ENCODE measurements at regions not wholly inside any gene's neighbourhood (a gene's known extent, or its start where the extent isn't known, plus 50 kb on each side); places are given as distances from the start of the nearest gene placed in this dataset.

DNA sequence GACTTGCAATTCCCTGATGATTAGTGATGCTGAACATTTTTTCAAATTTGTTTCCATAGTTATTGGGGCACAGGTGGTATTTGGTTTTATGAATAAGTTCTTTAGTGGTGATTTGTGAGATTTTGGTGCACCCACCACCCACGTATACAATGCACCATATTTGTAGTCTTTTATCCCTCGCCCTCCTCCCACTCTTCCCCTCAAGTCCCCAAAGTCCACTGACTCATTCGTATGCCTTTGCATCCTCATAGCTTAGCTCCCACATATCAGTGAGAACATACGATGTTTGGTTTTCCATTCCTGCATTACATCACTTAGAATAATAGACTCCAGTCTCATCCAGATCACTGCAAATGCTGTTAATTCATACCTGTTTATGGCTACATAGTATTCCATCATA lies 167.3 kb downstream of the MYLK4 start:
- WGBS, 2 donors (ENCODE audit: low coverage in 1 of 2) = 67 to 70% methylated on average over 3 to 4 of the region's 4 CpGs
- TF ChIP-seq POLR2AphosphoS5 (IDR thresholded peaks at IDR 0.05) = no peak
- no peak for TF ChIP-seq POLR2A (IDR thresholded peaks at IDR 0.05)
- TF ChIP-seq, protein P1, sequence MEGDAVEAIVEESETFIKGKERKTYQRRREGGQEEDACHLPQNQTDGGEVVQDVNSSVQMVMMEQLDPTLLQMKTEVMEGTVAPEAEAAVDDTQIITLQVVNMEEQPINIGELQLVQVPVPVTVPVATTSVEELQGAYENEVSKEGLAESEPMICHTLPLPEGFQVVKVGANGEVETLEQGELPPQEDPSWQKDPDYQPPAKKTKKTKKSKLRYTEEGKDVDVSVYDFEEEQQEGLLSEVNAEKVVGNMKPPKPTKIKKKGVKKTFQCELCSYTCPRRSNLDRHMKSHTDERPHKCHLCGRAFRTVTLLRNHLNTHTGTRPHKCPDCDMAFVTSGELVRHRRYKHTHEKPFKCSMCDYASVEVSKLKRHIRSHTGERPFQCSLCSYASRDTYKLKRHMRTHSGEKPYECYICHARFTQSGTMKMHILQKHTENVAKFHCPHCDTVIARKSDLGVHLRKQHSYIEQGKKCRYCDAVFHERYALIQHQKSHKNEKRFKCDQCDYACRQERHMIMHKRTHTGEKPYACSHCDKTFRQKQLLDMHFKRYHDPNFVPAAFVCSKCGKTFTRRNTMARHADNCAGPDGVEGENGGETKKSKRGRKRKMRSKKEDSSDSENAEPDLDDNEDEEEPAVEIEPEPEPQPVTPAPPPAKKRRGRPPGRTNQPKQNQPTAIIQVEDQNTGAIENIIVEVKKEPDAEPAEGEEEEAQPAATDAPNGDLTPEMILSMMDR (IDR thresholded peaks at IDR 0.05) = no peak
- no peak for TF ChIP-seq EP300 (IDR thresholded peaks at IDR 0.05)
- no peaks in the 10 kb centered on the region for H3K36me3 ChIP-seq
- H3K27me3 ChIP-seq = no peaks in the 10 kb centered on the region
- no peak for ATAC-seq
- H3K4me3 ChIP-seq = no peak overlapping the region
- peaks cover 0 to 10% (median 0%) of the 10 kb centered on the region in 3 donors for H3K4me1 ChIP-seq
- H3K9me3 ChIP-seq = peaks cover 0 to 16% (median 0%) of the 10 kb centered on the region in 3 donors
- H3K27ac ChIP-seq = no peak overlapping the region

DNA sequence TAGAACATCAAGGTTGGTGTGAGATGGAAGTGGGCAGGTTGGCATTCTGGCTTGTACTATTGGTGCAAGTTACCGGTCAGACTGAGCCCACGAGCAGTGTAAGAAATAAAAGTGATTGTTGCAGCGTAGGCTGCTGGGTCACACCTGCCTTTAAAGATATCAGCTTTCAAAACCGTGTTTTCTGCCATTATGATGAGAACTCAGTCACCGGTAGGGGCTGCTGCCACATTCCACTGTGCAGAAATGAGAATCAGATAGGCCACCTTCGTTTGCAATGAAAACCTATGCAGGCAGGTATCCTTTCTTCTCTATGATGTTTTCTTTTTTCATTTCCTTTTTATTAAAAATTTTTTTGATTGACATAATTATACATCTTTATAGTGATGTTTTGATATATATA lies 168.5 kb downstream of the MYLK4 start:
- Histone ChIP-seq H3K27ac (no peak overlapping the region), H3K4me1 (peaks cover 0 to 10% (median 0%) of the 10 kb centered on the region in 3 donors), H3K9me3 (peaks cover 0 to 12% (median 0%) of the 10 kb centered on the region in 3 donors), H3K27me3 (no peaks in the 10 kb centered on the region), H3K36me3 (no peaks in the 10 kb centered on the region), H3K4me3 (no peak overlapping the region)
- ATAC-seq = no peak
- TF ChIP-seq POLR2A (IDR thresholded peaks at IDR 0.05) = no peak
- no peak for TF ChIP-seq POLR2AphosphoS5 (IDR thresholded peaks at IDR 0.05)
- TF ChIP-seq, protein P1 (IDR thresholded peaks at IDR 0.05) = no peak
- no peak for TF ChIP-seq EP300 (IDR thresholded peaks at IDR 0.05)
- WGBS, 2 donors (ENCODE audit: low coverage in 1 of 2) = 89 to 90% methylated on average over 6 of the region's 6 CpGs

DNA sequence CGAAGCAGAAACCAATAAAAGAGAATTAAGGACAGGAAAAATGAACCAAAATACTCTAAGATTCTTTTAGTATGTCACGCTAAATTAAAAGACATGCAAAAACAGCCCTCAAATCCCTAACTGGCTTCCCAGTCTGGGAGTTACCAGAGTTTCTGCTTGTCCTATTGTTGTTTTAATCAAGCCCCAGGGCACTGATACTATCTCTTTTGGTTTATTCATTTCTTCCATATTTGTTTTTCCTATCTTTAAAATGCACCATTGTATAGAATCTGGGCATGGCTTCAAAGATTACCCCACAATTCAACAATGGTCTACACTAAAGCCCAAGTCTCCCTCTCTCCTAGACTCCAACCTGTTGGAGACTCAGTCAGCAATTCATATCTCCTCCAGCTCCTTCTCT lies 169.1 kb downstream of the MYLK4 start:
- ATAC-seq = no peak
- Histone ChIP-seq H3K4me1 (peaks cover 0 to 10% (median 0%) of the 10 kb centered on the region in 3 donors), H3K36me3 (no peaks in the 10 kb centered on the region), H3K4me3 (no peak overlapping the region), H3K27ac (no peak overlapping the region), H3K9me3 (peaks cover 0 to 12% (median 0%) of the 10 kb centered on the region in 3 donors), H3K27me3 (no peaks in the 10 kb centered on the region)
- WGBS, 2 donors (ENCODE audit: low coverage in 1 of 2) = 86 to 93% methylated on average over 2 of the region's 2 CpGs
- no peak for TF ChIP-seq EP300 (IDR thresholded peaks at IDR 0.05)
- TF ChIP-seq, protein P1 (IDR thresholded peaks at IDR 0.05) = no peak
- TF ChIP-seq POLR2A (IDR thresholded peaks at IDR 0.05) = no peak
- TF ChIP-seq POLR2AphosphoS5 (IDR thresholded peaks at IDR 0.05) = no peak

DNA sequence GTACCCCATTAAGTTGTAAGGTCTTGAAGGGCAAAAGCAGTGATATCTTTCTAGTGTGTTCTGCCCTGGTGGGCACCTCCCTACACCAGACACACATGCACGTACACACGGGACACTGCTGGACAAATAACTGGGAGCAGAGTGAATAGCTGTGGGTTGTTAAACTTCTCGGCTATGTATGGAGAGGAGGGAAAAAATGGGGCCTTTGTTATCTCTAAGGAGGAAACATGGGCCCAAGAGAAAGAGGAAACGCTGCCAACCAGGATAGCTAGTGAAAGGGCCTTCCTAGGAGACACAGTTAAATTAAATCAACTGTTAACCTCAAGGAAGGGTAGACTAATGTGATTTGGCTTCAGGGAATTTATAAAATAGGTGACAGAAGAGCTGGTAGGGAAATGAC lies 169.7 kb downstream of the MYLK4 start:
- peaks cover 0 to 10% (median 0%) of the 10 kb centered on the region in 3 donors for H3K4me1 ChIP-seq
- no peak overlapping the region for H3K27ac ChIP-seq

More for the DNA sequence above, 169.7 kb downstream of the MYLK4 start:
- WGBS, 2 donors (ENCODE audit: low coverage in 1 of 2) = 77% methylated on average over 4 of the region's 4 CpGs; no CpG with 5 or more reads in 1 of the 2 donors
- no peak overlapping the region for H3K4me3 ChIP-seq
- H3K36me3 ChIP-seq = no peaks in the 10 kb centered on the region
- TF ChIP-seq, protein P1 (IDR thresholded peaks at IDR 0.05) = no peak
- TF ChIP-seq POLR2A (IDR thresholded peaks at IDR 0.05) = no peak
- TF ChIP-seq POLR2AphosphoS5 (IDR thresholded peaks at IDR 0.05) = no peak
- TF ChIP-seq EP300 (IDR thresholded peaks at IDR 0.05) = no peak
- no peaks in the 10 kb centered on the region for H3K27me3 ChIP-seq
- ATAC-seq = no peak
- H3K9me3 ChIP-seq = peaks cover 0 to 12% (median 0%) of the 10 kb centered on the region in 3 donors

Data from gastroesophageal sphincter (tissue), 4 donors.